NOMO-1 (cell line): ENCODE measurements at regions not wholly inside any gene's neighbourhood (a gene's known extent, or its start where the extent isn't known, plus 50 kb on each side); places are given as distances from the start of the nearest gene placed in this dataset.

Experiments
- DNase-seq, 2 experiments: peaks; one replicate each; lab custom pipeline; 2025; ENCODE audit not compliant: unreplicated experiment in 2 of 2; lab: John Stamatoyannopoulos, UW

DNA sequence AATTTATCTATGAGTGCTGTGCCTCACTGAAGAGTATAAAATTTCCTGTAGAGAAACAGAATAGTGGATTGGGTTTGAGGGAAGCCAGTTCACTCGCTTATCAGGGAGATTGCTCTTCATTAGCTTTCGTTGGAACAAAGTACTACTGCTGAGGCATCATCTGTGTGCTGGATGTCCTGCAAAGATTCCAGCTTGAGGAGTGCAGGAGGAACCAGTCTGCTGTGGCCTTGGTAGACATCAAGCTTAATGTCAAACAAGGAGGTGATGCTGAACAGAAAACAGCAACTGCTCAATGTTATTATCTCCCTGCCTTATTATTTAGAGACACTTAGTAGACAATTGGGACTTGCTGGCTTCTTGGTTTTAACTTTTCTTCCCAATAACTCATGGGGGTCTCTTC lies 297.5 kb upstream of the DPH6 start:
- no peak for DNase-seq

DNA sequence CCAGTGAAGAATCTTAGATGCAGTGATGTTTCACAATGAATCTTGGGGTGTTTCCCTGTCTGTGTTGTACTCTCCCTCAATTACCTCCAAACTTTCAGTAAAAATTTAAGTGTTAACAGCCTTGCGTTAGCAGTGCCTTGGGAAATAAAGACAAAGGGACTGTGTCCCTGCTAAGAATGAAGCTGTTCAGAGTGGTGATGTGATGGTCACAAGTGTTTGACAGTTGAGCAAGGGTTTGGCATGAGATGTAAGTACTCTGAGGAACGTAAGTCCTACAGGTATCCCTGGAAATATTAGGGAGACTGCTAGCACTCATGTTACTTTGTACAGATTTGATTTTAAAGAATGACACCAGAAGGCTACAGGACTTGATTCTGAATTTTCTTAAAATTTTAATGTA lies 304.3 kb upstream of the DPH6 start:
- DNase-seq = no peak

GRCh38 chr15:35851491-35851890 lies 305.5 kb upstream of the DPH6 start:
- no peak for DNase-seq

DNA sequence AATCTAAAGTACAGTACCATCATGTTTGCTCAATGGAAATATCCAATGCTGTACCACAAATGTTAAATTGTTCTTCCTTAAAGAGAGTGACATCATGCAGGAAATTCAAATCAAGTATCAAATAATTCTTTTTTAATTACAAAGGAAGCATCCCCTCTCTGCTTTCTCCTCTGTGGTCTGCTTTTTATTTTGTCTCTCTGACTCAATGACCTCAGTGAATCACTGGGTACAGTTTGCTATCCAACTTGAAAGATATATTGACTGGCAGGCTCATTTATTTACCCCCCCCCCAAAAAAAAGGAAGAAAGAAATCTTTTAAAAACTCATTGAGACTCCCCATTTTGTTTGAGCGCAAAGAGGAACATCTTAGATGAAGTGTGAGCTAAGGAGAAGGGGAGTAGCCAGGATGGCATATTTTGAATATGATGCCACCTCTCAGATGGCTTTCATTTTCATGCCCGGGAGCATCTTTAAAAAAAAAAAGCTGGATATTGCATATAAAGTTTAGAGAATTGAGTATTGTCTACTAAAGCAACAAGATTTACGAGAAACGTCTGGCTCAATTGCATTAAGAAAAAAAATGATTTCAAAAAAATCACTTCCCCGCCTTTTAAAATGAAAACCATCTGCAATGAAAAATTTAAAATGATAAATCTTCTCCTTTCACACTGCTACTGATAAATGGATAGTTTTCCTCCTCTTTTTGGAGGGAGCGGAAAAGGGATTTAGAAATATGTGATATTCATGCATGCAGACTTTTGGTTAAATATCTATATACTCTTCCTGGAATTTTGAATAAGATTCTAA lies 307.1 kb upstream of the DPH6 start:
- no peak for DNase-seq

DNA sequence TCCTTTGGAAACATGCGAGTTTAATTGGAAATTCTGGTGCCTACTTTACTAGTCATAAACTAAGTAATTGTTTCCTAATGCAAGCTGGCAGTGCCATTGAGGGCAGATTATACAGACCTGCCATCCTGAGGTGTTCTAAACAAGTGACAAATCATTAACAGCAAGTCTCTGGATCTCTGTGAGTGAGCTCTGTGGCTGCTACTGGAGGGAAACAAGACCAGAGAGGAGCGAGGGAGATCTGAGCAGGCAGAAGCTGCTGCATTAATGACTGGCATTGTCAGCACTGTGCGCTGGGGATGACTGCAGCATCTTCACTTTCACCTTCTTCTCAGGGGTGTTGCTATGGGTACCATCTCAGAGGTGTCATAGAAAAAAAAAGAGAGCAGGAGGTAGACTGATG lies 308.4 kb upstream of the DPH6 start:
- DNase-seq = no peak

GRCh38 chr15:35857567-35858226 lies 311.7 kb upstream of the DPH6 start:
- DNase-seq = no peak

GRCh38 chr15:35858707-35859106 lies 312.7 kb upstream of the DPH6 start:
- DNase-seq = no peak

DNA sequence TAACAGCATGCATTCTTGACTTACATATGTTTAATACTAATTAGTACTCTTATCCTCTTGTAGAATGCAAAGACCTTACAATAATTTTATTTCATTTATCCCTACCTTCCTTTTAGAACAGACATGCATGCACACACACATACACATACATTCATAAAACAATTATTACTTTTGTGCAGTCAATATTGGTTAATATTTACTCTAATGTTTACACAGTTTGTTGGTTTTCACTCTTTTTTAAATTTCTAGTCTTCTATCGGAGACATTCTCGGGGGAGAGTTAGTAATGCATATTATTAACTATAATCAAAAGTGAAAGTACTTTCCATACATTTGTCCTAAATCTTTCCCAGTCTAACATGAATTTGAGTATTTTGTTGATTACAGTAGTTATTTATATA lies 317.7 kb upstream of the DPH6 start:
- DNase-seq = no peak

GRCh38 chr15:35867356-35867755 lies 321.4 kb upstream of the DPH6 start:
- DNase-seq = no peak

DNA sequence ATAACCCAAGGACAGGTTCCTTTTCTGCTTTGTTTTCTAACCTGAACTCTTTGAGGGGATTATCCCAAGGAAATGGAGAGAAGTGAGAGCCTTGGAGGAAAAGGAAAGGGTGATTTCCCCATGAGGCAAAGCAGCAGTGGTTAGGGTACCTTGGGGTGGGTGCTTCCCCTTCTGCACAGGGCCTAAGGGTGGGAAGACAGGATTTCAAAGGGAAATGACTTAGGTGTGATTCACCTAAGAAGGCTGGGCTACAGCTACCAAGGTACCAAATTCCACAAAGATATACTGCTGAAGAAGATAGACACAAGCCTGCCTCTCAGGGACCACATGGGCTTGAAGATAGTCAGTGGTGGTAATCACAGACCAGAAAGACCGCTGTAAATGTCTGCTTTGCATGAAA lies 325.3 kb upstream of the DPH6 start:
- DNase-seq = no peak

DNA sequence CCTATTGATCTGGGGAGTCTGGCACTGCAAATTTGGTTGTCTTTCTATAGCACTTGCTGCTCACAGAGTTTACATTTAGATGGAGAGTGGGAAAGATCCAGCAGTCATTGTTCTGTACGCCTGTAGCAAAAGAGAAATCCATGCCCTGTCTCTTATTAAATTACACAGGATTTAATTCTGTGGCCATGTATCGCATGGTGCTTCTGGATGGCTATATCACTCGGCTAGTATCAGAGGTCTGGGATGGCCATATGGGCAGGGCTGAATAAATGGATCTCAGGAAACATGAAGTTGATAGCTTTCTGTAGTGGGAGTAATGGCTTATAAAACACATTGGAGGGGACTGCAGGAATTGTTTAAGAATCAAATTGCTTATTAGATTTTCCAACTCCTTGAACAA lies 325.8 kb upstream of the DPH6 start:
- no peak for DNase-seq

DNA sequence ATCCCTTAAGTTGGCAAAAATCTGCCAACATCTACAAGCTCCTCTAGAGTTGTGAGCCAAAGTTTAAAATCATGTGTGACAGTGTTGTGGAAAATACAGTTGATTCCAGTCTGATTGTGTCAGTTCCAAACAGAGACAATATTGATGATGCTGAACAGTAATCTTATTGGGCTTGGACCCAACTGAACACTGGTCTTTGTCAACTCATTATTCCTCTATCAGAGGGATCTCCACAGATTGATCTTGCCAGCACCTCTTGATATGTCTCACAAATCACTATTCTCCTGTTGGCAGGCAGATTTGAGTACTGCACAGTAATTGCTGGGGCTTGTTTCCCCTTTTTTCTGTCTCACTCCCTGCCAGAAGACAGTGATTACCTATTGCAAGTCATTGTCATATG lies 326.6 kb upstream of the DPH6 start:
- no peak for DNase-seq

DNA sequence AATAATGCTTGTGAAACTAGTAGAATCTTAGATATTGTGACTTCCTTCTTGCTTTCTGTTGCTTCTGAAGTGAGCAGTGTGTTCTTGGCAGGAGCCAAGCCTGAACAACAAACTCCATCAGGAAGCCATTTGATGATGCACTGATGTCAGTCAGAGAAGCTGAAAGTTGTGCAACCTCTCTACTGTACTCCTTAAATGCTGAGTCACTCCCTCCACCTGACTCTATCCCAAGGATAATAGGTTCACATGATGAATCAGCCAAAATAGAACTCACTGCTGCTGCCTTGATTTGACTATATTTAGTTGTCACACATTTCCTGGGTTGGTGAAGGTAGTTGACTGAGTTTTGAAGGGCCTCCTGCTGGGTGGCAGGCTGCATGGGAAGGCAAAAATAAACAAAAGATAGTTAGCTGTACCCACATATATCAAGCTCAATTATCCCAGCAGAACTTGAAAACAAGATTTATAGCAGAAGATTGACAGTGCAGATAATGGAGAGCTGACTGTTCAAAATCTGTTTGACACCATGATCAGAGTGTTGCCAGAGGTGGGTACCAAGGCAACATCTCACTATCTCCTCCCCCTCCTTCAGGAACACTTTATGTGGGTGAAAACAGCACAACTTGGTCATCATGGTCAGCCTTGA lies 328.4 kb upstream of the DPH6 start:
- no peak for DNase-seq

- no peak for DNase-seq
Measured at GRCh38 chr15:35876762-35877161, 330.8 kb upstream of the DPH6 start.

DNA sequence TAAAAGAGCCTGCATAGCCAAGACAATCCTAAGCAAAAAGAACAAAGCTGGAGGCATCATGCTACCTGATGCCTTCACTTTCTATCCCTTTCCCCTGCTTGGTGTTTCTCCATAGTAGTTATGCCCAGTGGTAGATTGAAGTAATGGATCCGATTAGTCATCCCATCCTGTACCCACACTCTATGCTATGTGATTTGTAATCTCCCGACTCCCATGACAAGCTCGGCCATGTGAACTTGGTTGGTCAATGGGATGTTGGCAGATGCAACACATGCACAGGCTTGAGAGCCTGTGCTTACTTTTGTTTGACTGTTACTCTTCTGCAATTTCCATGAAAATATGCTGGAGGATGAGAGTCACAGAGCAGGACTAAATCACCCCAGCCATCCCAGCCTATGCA lies 334.9 kb upstream of the DPH6 start:
- no peak for DNase-seq

GRCh38 chr15:35885870-35886269 lies 339.9 kb upstream of the DPH6 start:
- no peak for DNase-seq

DNA sequence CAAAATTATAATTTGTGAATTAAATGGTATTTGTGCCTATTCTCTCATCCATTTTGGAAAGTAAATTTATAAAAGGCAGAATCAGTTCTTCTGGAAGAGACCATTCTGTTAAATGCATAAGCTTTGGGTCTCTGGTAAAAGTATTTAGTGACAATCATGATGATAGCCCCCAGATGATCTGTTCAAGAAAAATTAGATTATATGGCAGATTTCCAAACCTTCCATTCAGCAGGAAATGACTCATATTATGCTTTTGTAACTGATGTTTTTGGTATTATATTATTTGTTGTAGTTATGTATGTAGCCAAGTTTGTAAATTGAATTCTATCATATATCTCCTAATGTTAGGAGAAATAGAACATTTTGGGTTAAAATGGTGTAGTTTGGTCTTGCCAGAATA lies 340.8 kb upstream of the DPH6 start:
- DNase-seq = no peak

DNA sequence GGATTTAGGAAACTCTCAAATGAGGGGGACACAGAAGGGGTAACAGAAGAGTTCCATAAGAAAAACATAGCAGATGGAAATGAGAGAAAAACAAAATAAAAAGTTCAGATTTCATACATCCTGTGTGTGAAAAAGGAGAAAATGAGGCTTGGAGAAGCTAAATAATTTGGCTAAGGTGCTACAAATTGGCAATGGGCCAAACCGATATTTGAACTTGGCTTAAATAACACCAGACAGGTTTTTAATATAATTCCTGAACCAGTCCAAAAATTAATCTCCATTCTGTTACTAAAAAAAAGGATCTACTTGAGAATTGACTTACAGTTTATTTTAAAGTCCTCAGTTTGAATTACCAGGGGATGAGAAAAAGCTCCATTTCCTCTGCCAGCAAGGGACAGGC lies 342.9 kb upstream of the DPH6 start:
- DNase-seq = no peak

- DNase-seq = no peak
Measured at GRCh38 chr15:35907511-35907910, 361.5 kb upstream of the DPH6 start.

DNA sequence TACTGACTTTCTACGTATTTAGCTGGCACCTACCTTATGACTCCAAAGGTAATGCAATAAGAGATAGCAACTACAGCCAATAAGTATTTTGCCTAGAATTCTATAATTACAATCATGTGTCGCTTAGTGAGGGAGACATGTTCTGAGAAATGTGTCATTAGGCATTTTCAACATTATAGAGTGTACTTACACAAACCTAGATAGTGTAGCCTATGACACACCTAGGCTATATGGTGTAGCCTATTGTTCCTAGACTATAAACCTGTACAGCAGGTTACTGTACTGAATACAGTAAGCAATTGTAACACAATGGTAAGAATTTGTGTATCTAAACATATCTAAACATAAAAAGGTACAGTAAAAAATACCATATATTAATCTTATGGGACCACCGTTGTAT lies 363.4 kb upstream of the DPH6 start:
- no peak for DNase-seq

- no peak for DNase-seq
Measured at GRCh38 chr15:35910227-35910626, 364.3 kb upstream of the DPH6 start.
